HG03378 (cell line): ENCODE measurements at regions not wholly inside any gene's neighbourhood (a gene's known extent, or its start where the extent isn't known, plus 50 kb on each side); places are given as distances from the start of the nearest gene placed in this dataset.
"Not testable (repeated sequence)": the region's sequence is repeated elsewhere in the genome, so short reads cannot be mapped to it uniquely, and the experiment has no call there.

Source experiments
- ATAC-seq: cut with Tn5 transposase; IDR thresholded peaks from one replicate; pipeline ENCODE4 v1.9.1; 2021; ENCODE audit warnings: mild to moderate bottlenecking, moderate library complexity; ENCODE audit not compliant: unreplicated experiment

GRCh38 chr17:15858082-15858481 is 86.8 kb upstream of the ADORA2B start:
- not testable (repeated sequence) for ATAC-seq

GRCh38 chr17:15860774-15861173 is 84.2 kb upstream of the ADORA2B start:
- not testable (repeated sequence) for ATAC-seq

- ATAC-seq, result not testable (repeated sequence)
Observed at GRCh38 chr17:15864061-15864460, 80.9 kb upstream of the ADORA2B start.

- not testable (repeated sequence) for ATAC-seq
Observed at GRCh38 chr17:15864472-15864871, 80.5 kb upstream of the ADORA2B start.

- not testable (repeated sequence) for ATAC-seq
Observed at GRCh38 chr17:15866015-15866414, 78.9 kb upstream of the ADORA2B start.

- not testable (repeated sequence) for ATAC-seq
Observed at GRCh38 chr17:15867331-15867730, 77.6 kb upstream of the ADORA2B start.

GRCh38 chr17:15869868-15870267 is 75.1 kb upstream of the ADORA2B start:
- not testable (repeated sequence) for ATAC-seq

GRCh38 chr17:15872677-15873076 is 72.3 kb upstream of the ADORA2B start:
- not testable (repeated sequence) for ATAC-seq

- not testable (repeated sequence) for ATAC-seq
Observed at GRCh38 chr17:15877882-15878500, 66.9 kb upstream of the ADORA2B start.

GRCh38 chr17:15882058-15882720 is 62.7 kb upstream of the ADORA2B start:
- ATAC-seq, result no peak

- ATAC-seq, result no peak
Observed at GRCh38 chr17:15882777-15883176, 62.2 kb upstream of the ADORA2B start.

GRCh38 chr17:15883617-15884111 is 61.3 kb upstream of the ADORA2B start:
- no peak for ATAC-seq

- no peak for ATAC-seq
Observed at GRCh38 chr17:15884731-15885130, 60.2 kb upstream of the ADORA2B start.

- ATAC-seq, result no peak
Observed at GRCh38 chr17:15885770-15886169, 59.2 kb upstream of the ADORA2B start.

- no peak for ATAC-seq
Observed at GRCh38 chr17:15886221-15886620, 58.7 kb upstream of the ADORA2B start.

- ATAC-seq, result no peak
Observed at GRCh38 chr17:15886804-15887203, 58.1 kb upstream of the ADORA2B start.

- no peak for ATAC-seq
Observed at GRCh38 chr17:15888436-15888835, 56.5 kb upstream of the ADORA2B start.

GRCh38 chr17:15890279-15890892 is 54.5 kb upstream of the ADORA2B start:
- no peak for ATAC-seq

GRCh38 chr17:15891318-15891717 is 53.6 kb upstream of the ADORA2B start:
- ATAC-seq, result no peak

GRCh38 chr17:15892244-15892643 is 52.7 kb upstream of the ADORA2B start:
- no peak for ATAC-seq

- ATAC-seq, result no peak
Observed at GRCh38 chr17:15892731-15893657, 51.9 kb upstream of the ADORA2B start.
